HCT116 (cell line): ENCODE measurements at regions not wholly inside any gene's neighbourhood (a gene's known extent, or its start where the extent isn't known, plus 50 kb on each side); places are given as distances from the start of the nearest gene placed in this dataset.

Experiments used
- ATAC-seq: fragments of 200-7000 bp; cut with Tn5 transposase; 2 replicates; pipeline ENCODE4 v1.9.1; 2020; ENCODE audit warnings: mild to moderate bottlenecking, moderate library complexity
- BruUV-seq: library from RNA; stranded (reverse); fragments of 400-500 nt; replicated peaks from 2 replicates; lab custom pipeline; 2021; lab: Mats Ljungman, UMichigan
- CTCF ChIA-PET: fragments of 300-600 bp; sonication (Branson Sonifier 250); formaldehyde crosslinking; loops from one replicate; lab custom pipeline; 2021; ENCODE audit warnings: antibody characterized with exemption; lab: Charles Lee
- POLR2A ChIA-PET: fragments of 300-600, 350-600 bp; sonication (Branson Sonifier 250); formaldehyde crosslinking; loops from one replicate; lab custom pipeline; 2021; ENCODE audit warnings: antibody characterized with exemption; lab: Charles Lee
- RAD21 ChIA-PET, 2 experiments: fragments of 300-600 bp; sonication (Branson Sonifier 250); formaldehyde crosslinking; loops; one replicate each; lab custom pipeline; 2023; ENCODE audit warnings: low total read pairs in 2 of 2; ENCODE audit not compliant: uncharacterized antibody in 2 of 2, unreplicated experiment in 2 of 2, low non-redundant PET in 1 of 2; lab: Charles Lee
- DNase-seq: peaks from one replicate; pipeline ENCODE4 v3.0.0-alpha.2; 2010; ENCODE audit warnings: low read depth, low spot score
- H2AFZ ChIP-seq: fragments of 200-600 bp; shearing (Covaris generic), sonication (generic); 2 replicates; pipeline ENCODE4 v1.6.1; 2017; ENCODE audit warnings: low read depth, mixed run types, mixed read lengths, antibody characterized with exemption, low read length; ENCODE audit not compliant: poor library complexity, severe bottlenecking
- H3K27ac ChIP-seq: 2 replicates; pipeline ENCODE4 v1.5.1; 2012; ENCODE audit warnings: low read depth, low read length
- H3K27me3 ChIP-seq: fragments of 200-600 bp; sonication (generic); 2 replicates; pipeline ENCODE4 v1.6.1; 2016; ENCODE audit warnings: mixed run types, low read length, mixed read lengths; ENCODE audit not compliant: insufficient read depth
- H3K36me3 ChIP-seq, 2 experiments: fragments of 200-500 bp in 1 of 2; fragments of 200-600 bp in 1 of 2; sonication (Bioruptor generic) in 1 of 2; sonication (generic) in 1 of 2; 2 replicates each; pipeline versions ENCODE4 v1.5.1 to v1.6.1; 2014 to 2016; ENCODE audit warnings: low read length in 2 of 2, inconsistent platforms in 1 of 2, mixed read lengths in 1 of 2, mixed run types in 1 of 2; ENCODE audit not compliant: insufficient read depth in 2 of 2, control insufficient read depth in 1 of 2
- H3K4me1 ChIP-seq, 2 experiments: fragments of 200-600 bp in 1 of 2; sonication (generic) in 1 of 2; 2 replicates each; pipeline versions ENCODE4 v1.5.1 to v1.6.1; 2012 to 2017; ENCODE audit warnings: low read length in 2 of 2, inconsistent platforms in 1 of 2, mild to moderate bottlenecking in 1 of 2, mixed read lengths in 1 of 2, mixed run types in 1 of 2, moderate library complexity in 1 of 2; ENCODE audit not compliant: insufficient read depth in 2 of 2, control insufficient read depth in 1 of 2
- H3K4me2 ChIP-seq: fragments of 200-600 bp; sonication (generic); 2 replicates; pipeline ENCODE4 v1.6.1; 2017; ENCODE audit warnings: mixed run types, low read length, mixed read lengths
- H3K4me3 ChIP-seq, 2 experiments: fragments of 200-600 bp in 1 of 2; sonication (generic) in 1 of 2; replicated peaks in 1 of 2; 2 replicates each; pipeline ENCODE4 v1.5.1; 2011 to 2016; ENCODE audit warnings: low read length in 2 of 2, control low read depth in 1 of 2, low read depth in 1 of 2, mild to moderate bottlenecking in 1 of 2, mixed read lengths in 1 of 2, mixed run types in 1 of 2
- H3K79me2 ChIP-seq: fragments of 200-600 bp; sonication (generic); 2 replicates; pipeline ENCODE4 v1.6.1; 2017; ENCODE audit warnings: mild to moderate bottlenecking, mixed run types, low read length, moderate library complexity, mixed read lengths; ENCODE audit not compliant: insufficient read depth
- H3K9ac ChIP-seq: fragments of 200-600 bp; sonication (generic); 2 replicates; pipeline ENCODE4 v1.6.1; 2016; ENCODE audit warnings: low read length, mixed read lengths
- H3K9me2 ChIP-seq: fragments of 200-600 bp; sonication (generic), shearing (Covaris generic); 2 replicates; pipeline ENCODE4 v1.6.1; 2017; ENCODE audit warnings: mixed run types, mild to moderate bottlenecking, moderate library complexity; ENCODE audit not compliant: insufficient read depth
- H3K9me3 ChIP-seq, 2 experiments: fragments of 200-500 bp in 1 of 2; fragments of 200-600 bp in 1 of 2; sonication (Bioruptor generic) in 1 of 2; sonication (generic) in 1 of 2; 2 replicates each; pipeline ENCODE4 v1.6.1; 2014 to 2017; ENCODE audit warnings: low read length in 2 of 2, mixed read lengths in 2 of 2, inconsistent platforms in 1 of 2, low read depth in 1 of 2, mild to moderate bottlenecking in 1 of 2, mixed run types in 1 of 2, moderate library complexity in 1 of 2; ENCODE audit not compliant: control insufficient read depth in 1 of 2, insufficient read depth in 1 of 2
- H4K20me1 ChIP-seq: fragments of 200-600 bp; sonication (generic), shearing (Covaris generic); 2 replicates; pipeline ENCODE4 v1.6.1; 2017; ENCODE audit warnings: mixed run types, mild to moderate bottlenecking, moderate library complexity; ENCODE audit not compliant: insufficient read depth
- ELF1 ChIP-seq: IDR thresholded peaks from 2 replicates; pipeline ENCODE4 v1.6.1; 2012; ENCODE audit warnings: low read depth, borderline replicate concordance
- JUND ChIP-seq: IDR thresholded peaks from 2 replicates; pipeline ENCODE4 v1.6.1; 2012
- POLR2A ChIP-seq: IDR thresholded peaks from 2 replicates; pipeline ENCODE4 v1.7.0; 2011; ENCODE audit warnings: borderline replicate concordance; ENCODE audit not compliant: insufficient read depth, insufficient read length; ENCODE audit errors: extremely low read depth
- RAD21 ChIP-seq: IDR thresholded peaks from 2 replicates; pipeline ENCODE4 v1.6.1; 2012; ENCODE audit warnings: low read depth, mild to moderate bottlenecking
- ZNF274 ChIP-seq: fragments of 200-500 bp; sonication (Bioruptor generic); IDR thresholded peaks from 2 replicates; pipeline ENCODE4 v1.6.1; 2014; ENCODE audit warnings: mild to moderate bottlenecking, low read depth, low read length, inconsistent platforms
- intact Hi-C: fragments of 100-400 bp; cut with micrococcal nuclease; formaldehyde crosslinking; loops from 2 replicates; pipeline ENCODE4 v1.10.0; 2022
- TF ChIP-seq, protein P1 (sequence below): IDR thresholded peaks from 2 replicates; pipeline ENCODE4 v1.6.1; 2012; ENCODE audit warnings: low read depth

DNA sequence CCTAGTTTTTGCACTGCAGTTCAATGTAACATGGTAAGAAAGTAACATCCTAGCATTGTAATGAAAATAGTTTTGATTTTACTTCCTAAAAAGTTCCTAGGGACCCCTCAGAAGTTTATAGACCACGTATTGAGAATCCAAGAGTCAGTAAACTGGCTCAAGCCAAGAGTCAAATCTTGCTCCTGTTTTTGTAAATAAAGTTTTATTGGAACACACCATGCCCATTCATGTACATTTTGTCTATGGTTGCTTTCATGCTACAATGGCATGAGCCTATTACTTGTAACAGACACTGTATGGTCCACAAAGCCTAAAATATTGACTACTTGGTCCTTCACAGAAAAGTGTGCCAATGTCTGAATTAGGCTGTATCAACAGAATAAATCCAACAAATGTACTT is 301.0 kb downstream of the LMO4 start:
- H3K9ac ChIP-seq, result no peak overlapping the region
- no peaks in the 10 kb centered on the region for H3K36me3 ChIP-seq
- ATAC-seq (no peak), DNase-seq (no peak)
- no peaks in the 10 kb centered on the region for H3K9me3 ChIP-seq
- TF ChIP-seq RAD21, result no peak
- TF ChIP-seq, protein P1, sequence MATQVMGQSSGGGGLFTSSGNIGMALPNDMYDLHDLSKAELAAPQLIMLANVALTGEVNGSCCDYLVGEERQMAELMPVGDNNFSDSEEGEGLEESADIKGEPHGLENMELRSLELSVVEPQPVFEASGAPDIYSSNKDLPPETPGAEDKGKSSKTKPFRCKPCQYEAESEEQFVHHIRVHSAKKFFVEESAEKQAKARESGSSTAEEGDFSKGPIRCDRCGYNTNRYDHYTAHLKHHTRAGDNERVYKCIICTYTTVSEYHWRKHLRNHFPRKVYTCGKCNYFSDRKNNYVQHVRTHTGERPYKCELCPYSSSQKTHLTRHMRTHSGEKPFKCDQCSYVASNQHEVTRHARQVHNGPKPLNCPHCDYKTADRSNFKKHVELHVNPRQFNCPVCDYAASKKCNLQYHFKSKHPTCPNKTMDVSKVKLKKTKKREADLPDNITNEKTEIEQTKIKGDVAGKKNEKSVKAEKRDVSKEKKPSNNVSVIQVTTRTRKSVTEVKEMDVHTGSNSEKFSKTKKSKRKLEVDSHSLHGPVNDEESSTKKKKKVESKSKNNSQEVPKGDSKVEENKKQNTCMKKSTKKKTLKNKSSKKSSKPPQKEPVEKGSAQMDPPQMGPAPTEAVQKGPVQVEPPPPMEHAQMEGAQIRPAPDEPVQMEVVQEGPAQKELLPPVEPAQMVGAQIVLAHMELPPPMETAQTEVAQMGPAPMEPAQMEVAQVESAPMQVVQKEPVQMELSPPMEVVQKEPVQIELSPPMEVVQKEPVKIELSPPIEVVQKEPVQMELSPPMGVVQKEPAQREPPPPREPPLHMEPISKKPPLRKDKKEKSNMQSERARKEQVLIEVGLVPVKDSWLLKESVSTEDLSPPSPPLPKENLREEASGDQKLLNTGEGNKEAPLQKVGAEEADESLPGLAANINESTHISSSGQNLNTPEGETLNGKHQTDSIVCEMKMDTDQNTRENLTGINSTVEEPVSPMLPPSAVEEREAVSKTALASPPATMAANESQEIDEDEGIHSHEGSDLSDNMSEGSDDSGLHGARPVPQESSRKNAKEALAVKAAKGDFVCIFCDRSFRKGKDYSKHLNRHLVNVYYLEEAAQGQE, result no peak
- no peak for TF ChIP-seq JUND
- no peak for TF ChIP-seq ZNF274
- no peak for TF ChIP-seq POLR2A
- no peaks in the 10 kb centered on the region for H4K20me1 ChIP-seq
- ChIA-PET RAD21 (no interaction called here), POLR2A (no interaction called here), CTCF (no interaction called here)
- no peak overlapping the region for H3K4me2 ChIP-seq
- H3K79me2 ChIP-seq, result no peaks in the 10 kb centered on the region
- no peaks in the 10 kb centered on the region for H3K27me3 ChIP-seq
- H3K4me1 ChIP-seq, result no peaks in the 10 kb centered on the region
- H3K4me3 ChIP-seq, result no peak overlapping the region
- intact Hi-C loops, result no loop called here
- BruUV-seq, result no TSS peak
- H2AFZ ChIP-seq, result no peak overlapping the region
- no peaks in the 10 kb centered on the region for H3K9me2 ChIP-seq
- no peak overlapping the region for H3K27ac ChIP-seq

- ChIA-PET POLR2A (no interaction called here), CTCF (no interaction called here), RAD21 (no interaction called here)
- H3K79me2 ChIP-seq, result no peaks in the 10 kb centered on the region
- no peaks in the 10 kb centered on the region for H4K20me1 ChIP-seq
- no peaks in the 10 kb centered on the region for H3K9me2 ChIP-seq
- H2AFZ ChIP-seq, result no peak overlapping the region
- H3K9ac ChIP-seq, result no peak overlapping the region
- no peak for TF ChIP-seq RAD21
- TF ChIP-seq ELF1, result no peak
- H3K4me1 ChIP-seq, result no peaks in the 10 kb centered on the region
- BruUV-seq, result no TSS peak
- DNase-seq (no peak), ATAC-seq (no peak)
- no peak overlapping the region for H3K27ac ChIP-seq
- intact Hi-C loops, result no loop called here
- no peak overlapping the region for H3K4me3 ChIP-seq
- H3K36me3 ChIP-seq, result no peaks in the 10 kb centered on the region
- no peak overlapping the region for H3K4me2 ChIP-seq
- H3K27me3 ChIP-seq, result no peaks in the 10 kb centered on the region
- no peaks in the 10 kb centered on the region for H3K9me3 ChIP-seq
Observed at GRCh38 chr1:87632232-87632631, 303.6 kb downstream of the LMO4 start.
